ENCODE measurements at regions not wholly inside any gene's neighbourhood (a gene's known extent, or its start where the extent isn't known, plus 50 kb on each side); places are given as distances from the start of the nearest gene placed in this dataset.

DNA sequence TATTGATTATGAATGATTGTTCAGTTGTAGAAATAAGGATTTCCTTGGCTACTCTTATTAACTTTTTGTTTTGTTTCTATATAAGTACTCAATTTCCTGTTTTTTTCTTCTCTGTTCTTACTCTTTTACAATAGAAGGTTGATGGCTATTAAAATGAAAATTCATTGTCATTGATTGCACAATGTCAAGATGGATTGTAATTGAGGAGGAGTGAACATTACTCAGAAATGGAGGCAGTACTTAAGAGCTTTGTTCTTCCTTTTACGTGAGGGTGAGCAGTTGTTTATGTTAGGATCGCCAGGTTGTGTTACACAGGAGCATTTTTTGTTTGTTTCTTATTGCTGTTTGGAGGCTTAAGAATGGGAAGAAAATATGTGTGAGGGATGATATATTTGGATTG lies 2062.4 kb downstream of the ARAP2 start:
- no peaks in the 10 kb centered on the region for H3K4me1 ChIP-seq
- no peak overlapping the region for H3K4me3 ChIP-seq
- no peak overlapping the region for H3K27ac ChIP-seq
- DNase-seq (no peak), ATAC-seq (no peak)
- H3K9me3 ChIP-seq, result no peaks in the 10 kb centered on the region
- intact Hi-C loops (cut with DNase I), result no loop called here
- TF ChIP-seq, protein P1, sequence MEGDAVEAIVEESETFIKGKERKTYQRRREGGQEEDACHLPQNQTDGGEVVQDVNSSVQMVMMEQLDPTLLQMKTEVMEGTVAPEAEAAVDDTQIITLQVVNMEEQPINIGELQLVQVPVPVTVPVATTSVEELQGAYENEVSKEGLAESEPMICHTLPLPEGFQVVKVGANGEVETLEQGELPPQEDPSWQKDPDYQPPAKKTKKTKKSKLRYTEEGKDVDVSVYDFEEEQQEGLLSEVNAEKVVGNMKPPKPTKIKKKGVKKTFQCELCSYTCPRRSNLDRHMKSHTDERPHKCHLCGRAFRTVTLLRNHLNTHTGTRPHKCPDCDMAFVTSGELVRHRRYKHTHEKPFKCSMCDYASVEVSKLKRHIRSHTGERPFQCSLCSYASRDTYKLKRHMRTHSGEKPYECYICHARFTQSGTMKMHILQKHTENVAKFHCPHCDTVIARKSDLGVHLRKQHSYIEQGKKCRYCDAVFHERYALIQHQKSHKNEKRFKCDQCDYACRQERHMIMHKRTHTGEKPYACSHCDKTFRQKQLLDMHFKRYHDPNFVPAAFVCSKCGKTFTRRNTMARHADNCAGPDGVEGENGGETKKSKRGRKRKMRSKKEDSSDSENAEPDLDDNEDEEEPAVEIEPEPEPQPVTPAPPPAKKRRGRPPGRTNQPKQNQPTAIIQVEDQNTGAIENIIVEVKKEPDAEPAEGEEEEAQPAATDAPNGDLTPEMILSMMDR (IDR thresholded peaks at IDR 0.05), result no peak
- TF ChIP-seq POLR2A (IDR thresholded peaks at IDR 0.05), result no peak
- no peaks in the 10 kb centered on the region for H3K27me3 ChIP-seq
- WGBS (ENCODE audit: insufficient coverage, low coverage, low lambda C conversion rate, missing lambda C conversion rate), result 69% methylated on average over 2 of the region's 2 CpGs
- H3K36me3 ChIP-seq, result no peaks in the 10 kb centered on the region

DNA sequence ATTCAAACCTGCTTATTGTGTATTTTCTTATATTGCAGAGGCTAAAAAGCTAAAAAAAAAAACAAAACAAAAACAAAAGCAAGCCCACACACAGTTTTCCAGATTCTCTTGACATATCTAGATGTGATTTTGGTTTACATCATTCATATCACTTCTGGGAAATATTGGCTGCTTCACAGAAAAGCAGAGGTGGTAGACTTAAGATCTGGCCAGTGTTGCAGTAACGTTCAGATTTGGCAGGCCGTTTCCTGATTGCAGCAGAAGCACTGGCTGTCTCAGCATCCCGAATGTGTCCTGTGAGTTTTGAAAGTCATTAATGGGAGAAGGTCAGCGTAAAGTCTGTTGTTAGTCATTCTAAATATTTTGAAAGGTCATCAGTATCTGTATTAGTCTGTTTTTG lies 2062.0 kb downstream of the ARAP2 start:
- no peaks in the 10 kb centered on the region for H3K27me3 ChIP-seq
- 28% methylated on average over 4 of the region's 4 CpGs for WGBS (ENCODE audit: insufficient coverage, low coverage, low lambda C conversion rate, missing lambda C conversion rate)
- H3K27ac ChIP-seq, result no peak overlapping the region
- H3K36me3 ChIP-seq, result no peaks in the 10 kb centered on the region
- TF ChIP-seq, protein P1 (IDR thresholded peaks at IDR 0.05), result no peak
- no peak for TF ChIP-seq POLR2A (IDR thresholded peaks at IDR 0.05)
- no peak for DNase-seq
- H3K4me3 ChIP-seq, result no peak overlapping the region
- intact Hi-C loops (cut with DNase I), result no loop called here
- no peaks in the 10 kb centered on the region for H3K9me3 ChIP-seq
- H3K4me1 ChIP-seq, result no peaks in the 10 kb centered on the region
- peak in 3 of 4 donors; percentile 23 to 76 (median 69) for ATAC-seq

DNA sequence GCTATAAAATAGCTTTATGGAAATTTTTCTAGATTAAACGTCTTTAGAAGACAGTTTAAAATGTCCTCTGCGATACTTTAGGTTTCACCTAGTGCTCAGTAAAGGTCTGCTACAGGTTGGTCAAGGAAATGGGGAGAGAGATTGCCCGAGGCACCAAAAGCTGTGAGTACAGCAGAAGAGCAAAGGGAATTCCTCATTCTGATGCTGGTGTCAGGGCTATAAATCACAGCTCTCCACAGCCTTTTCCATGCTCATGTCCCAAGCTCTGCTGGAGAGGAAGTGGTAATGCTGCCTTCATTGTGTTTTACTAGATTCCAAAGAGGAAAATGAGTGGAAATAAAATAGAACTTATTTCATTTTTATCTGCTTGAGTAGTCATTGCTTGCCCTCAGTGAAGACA lies 2060.4 kb downstream of the ARAP2 start:
- no peaks in the 10 kb centered on the region for H3K4me1 ChIP-seq
- intact Hi-C loops (cut with DNase I), result no loop called here
- no peaks in the 10 kb centered on the region for H3K9me3 ChIP-seq
- no peaks in the 10 kb centered on the region for H3K36me3 ChIP-seq
- TF ChIP-seq, protein P1 (IDR thresholded peaks at IDR 0.05), result no peak
- TF ChIP-seq POLR2A (IDR thresholded peaks at IDR 0.05), result no peak
- H3K27ac ChIP-seq, result no peak overlapping the region
- DNase-seq (no peak), ATAC-seq (no peak)
- H3K4me3 ChIP-seq, result no peak overlapping the region
- H3K27me3 ChIP-seq, result no peaks in the 10 kb centered on the region
- 68% methylated on average over 3 of the region's 3 CpGs for WGBS (ENCODE audit: insufficient coverage, low coverage, low lambda C conversion rate, missing lambda C conversion rate)

DNA sequence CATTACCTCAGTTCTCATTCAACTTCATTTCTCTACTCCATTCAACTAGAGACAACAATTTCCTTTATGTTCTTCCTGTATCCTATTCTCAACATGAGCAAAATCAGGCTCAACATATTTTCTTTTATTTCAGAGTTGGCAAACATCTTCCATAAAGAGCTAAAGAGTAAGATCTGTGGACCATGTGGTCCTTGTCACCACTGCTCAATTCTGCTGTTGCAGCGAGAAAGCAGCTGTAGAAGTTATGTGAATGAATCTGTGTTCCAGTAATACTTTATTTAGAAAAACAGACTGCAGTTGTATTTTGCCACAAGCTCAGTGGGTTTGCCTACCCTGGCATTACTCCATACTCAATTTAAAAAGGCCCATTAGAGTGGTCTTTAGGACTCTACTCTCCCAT lies 2057.3 kb downstream of the ARAP2 start:
- no peak for ATAC-seq
- no peaks in the 10 kb centered on the region for H3K4me1 ChIP-seq
- H3K27ac ChIP-seq, result no peak overlapping the region
- WGBS (ENCODE audit: insufficient coverage, low coverage, low lambda C conversion rate, missing lambda C conversion rate), result 89% methylated on average over 1 of the region's 1 CpG
- no peak for DNase-seq
- intact Hi-C loops (cut with DNase I), result no loop called here
- TF ChIP-seq, protein P1 (IDR thresholded peaks at IDR 0.05), result no peak
- no peak for TF ChIP-seq POLR2A (IDR thresholded peaks at IDR 0.05)
- no peaks in the 10 kb centered on the region for H3K36me3 ChIP-seq
- H3K9me3 ChIP-seq, result no peaks in the 10 kb centered on the region
- no peaks in the 10 kb centered on the region for H3K27me3 ChIP-seq
- no peak overlapping the region for H3K4me3 ChIP-seq

- Histone ChIP-seq H3K9me3 (no peaks in the 10 kb centered on the region), H3K27me3 (no peaks in the 10 kb centered on the region), H3K4me3 (no peak overlapping the region), H3K27ac (no peak overlapping the region), H3K4me1 (peaks cover 0 to 5% (median 1%) of the 10 kb centered on the region in 4 donors), H3K36me3 (no peaks in the 10 kb centered on the region)
- TF ChIP-seq, protein P1 (IDR thresholded peaks at IDR 0.05), result no peak
- no peak for TF ChIP-seq POLR2A (IDR thresholded peaks at IDR 0.05)
- intact Hi-C loops (cut with DNase I), result no loop called here
- ATAC-seq, result no peak
- no peak for DNase-seq
These were observed 2052.9 kb downstream of the ARAP2 start for GRCh38 chr4:34191443-34191842.

Measured in right lobe of liver (tissue), 6 donors.